ENCODE measurements at regions not wholly inside any gene's neighbourhood (a gene's known extent, or its start where the extent isn't known, plus 50 kb on each side); places are given as distances from the start of the nearest gene placed in this dataset.
A peak's percentile ranks its signal among the peaks of the same experiment; 100 is the strongest.

GRCh38 chr5:34484216-34484920 is 171.8 kb upstream of the RAI14 start:
- H3K4me3 ChIP-seq (ENCODE audit: low read depth, low read length): no peak overlapping the region
- TF ChIP-seq CTCF (IDR thresholded peaks at IDR 0.05; ENCODE audit: low read depth, low read length, missing control alignments): no peak
- DNase-seq (ENCODE audit: low read depth): no peak

- TF ChIP-seq CTCF (IDR thresholded peaks at IDR 0.05; ENCODE audit: low read depth, low read length, missing control alignments): no peak
- no peak overlapping the region for H3K4me3 ChIP-seq (ENCODE audit: low read depth, low read length)
- no peak for DNase-seq (ENCODE audit: low read depth)
Measured at GRCh38 chr5:34485768-34486030, 170.4 kb upstream of the RAI14 start.

GRCh38 chr5:34486160-34486848 is 169.8 kb upstream of the RAI14 start:
- H3K4me3 ChIP-seq (ENCODE audit: low read depth, low read length): no peak overlapping the region
- no peak for DNase-seq (ENCODE audit: low read depth)
- TF ChIP-seq CTCF (IDR thresholded peaks at IDR 0.05; ENCODE audit: low read depth, low read length, missing control alignments): peak; percentile 81

GRCh38 chr5:34486849-34487158 is 169.3 kb upstream of the RAI14 start:
- no peak for DNase-seq (ENCODE audit: low read depth)
- no peak for TF ChIP-seq CTCF (IDR thresholded peaks at IDR 0.05; ENCODE audit: low read depth, low read length, missing control alignments)
- H3K4me3 ChIP-seq (ENCODE audit: low read depth, low read length): no peak overlapping the region

GRCh38 chr5:34487159-34487879 is 168.8 kb upstream of the RAI14 start:
- no peak for DNase-seq (ENCODE audit: low read depth)
- no peak for TF ChIP-seq CTCF (IDR thresholded peaks at IDR 0.05; ENCODE audit: low read depth, low read length, missing control alignments)
- H3K4me3 ChIP-seq (ENCODE audit: low read depth, low read length): no peak overlapping the region

GRCh38 chr5:34487956-34488355 is 168.2 kb upstream of the RAI14 start:
- no peak for DNase-seq (ENCODE audit: low read depth)
- TF ChIP-seq CTCF (IDR thresholded peaks at IDR 0.05; ENCODE audit: low read depth, low read length, missing control alignments): no peak
- no peak overlapping the region for H3K4me3 ChIP-seq (ENCODE audit: low read depth, low read length)

Data from GM12864 (cell line).